ENCODE measurements at regions not wholly inside any gene's neighbourhood (a gene's known extent, or its start where the extent isn't known, plus 50 kb on each side); places are given as distances from the start of the nearest gene placed in this dataset.

DNA sequence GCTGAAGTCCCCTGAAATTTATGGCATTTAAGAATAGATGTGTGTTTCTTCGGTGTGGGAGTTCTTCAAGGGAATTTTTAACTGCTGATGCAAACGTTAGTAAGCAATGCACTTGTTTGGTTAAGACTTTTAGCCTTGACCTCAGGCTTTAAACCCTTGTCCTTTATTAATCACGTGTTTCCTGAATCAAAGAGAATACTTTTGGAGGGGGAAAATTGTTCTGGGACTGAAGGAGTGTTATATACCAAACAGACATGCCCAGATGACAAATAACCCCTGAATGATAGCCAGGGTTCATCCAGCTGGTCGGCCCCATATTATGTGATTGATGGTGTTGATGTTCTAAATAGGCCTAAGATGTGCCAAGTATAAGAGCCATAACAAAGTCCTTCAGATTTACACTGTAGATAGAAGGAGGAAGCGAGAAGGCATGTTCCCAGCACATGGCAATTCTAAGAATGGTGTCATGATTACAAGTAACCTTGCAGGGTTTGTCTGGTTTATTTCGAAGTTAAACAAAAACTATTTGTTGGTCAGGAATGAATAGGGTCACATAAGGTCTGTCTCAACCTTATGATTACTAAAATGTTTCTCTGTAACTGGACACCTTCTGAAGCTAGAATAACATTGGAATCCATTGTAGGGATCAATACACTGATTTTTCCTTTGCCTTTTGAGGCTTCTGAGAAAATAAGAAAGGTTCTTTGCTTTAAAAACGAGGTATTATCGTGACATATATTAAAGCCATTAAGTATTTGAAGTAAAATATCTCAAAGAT lies 124.2 kb upstream of the SEM1 start:
- Histone ChIP-seq H3K27ac (no peak overlapping the region), H3K27me3 (no peaks in the 10 kb centered on the region), H3K36me3 (no peaks in the 10 kb centered on the region), H3K9me3 (no peaks in the 10 kb centered on the region), H3K4me3 (no peak overlapping the region), H3K4me1 (peaks cover 0 to 14% (median 3%) of the 10 kb centered on the region in 4 donors)
- TF ChIP-seq EP300 (IDR thresholded peaks at IDR 0.05) (no peak), POLR2A (IDR thresholded peaks at IDR 0.05) (no peak)
- TF ChIP-seq, protein P1, sequence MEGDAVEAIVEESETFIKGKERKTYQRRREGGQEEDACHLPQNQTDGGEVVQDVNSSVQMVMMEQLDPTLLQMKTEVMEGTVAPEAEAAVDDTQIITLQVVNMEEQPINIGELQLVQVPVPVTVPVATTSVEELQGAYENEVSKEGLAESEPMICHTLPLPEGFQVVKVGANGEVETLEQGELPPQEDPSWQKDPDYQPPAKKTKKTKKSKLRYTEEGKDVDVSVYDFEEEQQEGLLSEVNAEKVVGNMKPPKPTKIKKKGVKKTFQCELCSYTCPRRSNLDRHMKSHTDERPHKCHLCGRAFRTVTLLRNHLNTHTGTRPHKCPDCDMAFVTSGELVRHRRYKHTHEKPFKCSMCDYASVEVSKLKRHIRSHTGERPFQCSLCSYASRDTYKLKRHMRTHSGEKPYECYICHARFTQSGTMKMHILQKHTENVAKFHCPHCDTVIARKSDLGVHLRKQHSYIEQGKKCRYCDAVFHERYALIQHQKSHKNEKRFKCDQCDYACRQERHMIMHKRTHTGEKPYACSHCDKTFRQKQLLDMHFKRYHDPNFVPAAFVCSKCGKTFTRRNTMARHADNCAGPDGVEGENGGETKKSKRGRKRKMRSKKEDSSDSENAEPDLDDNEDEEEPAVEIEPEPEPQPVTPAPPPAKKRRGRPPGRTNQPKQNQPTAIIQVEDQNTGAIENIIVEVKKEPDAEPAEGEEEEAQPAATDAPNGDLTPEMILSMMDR (IDR thresholded peaks at IDR 0.05): no peak
- WGBS, 2 donors: 33 to 41% methylated on average over 8 of the region's 8 CpGs
- no peak for DNase-seq (ENCODE audit: low spot score in 2 of 2)

DNA sequence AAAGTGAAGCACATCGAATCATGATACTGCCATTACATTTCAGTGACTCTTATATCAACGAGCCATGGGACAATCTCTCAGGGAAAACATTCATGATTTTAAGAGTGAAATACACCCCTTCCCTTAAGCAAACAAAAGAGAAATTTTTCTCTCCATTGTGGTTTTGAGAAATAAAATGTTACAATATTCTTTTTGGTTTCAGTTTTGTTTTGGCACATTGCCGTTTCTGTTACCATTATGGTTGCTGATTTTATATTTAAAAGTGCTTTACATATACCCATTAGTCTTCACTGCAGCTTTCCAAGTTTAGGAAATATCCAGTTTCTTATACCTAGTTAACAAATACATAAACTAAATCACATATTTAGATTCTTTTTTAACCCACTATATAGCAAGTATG lies 126.8 kb upstream of the SEM1 start:
- no peak for DNase-seq (ENCODE audit: low spot score in 2 of 2)
- Histone ChIP-seq H3K27ac (no peak overlapping the region), H3K36me3 (no peaks in the 10 kb centered on the region), H3K9me3 (no peaks in the 10 kb centered on the region), H3K27me3 (no peaks in the 10 kb centered on the region), H3K4me1 (peaks cover 0 to 14% (median 3%) of the 10 kb centered on the region in 4 donors), H3K4me3 (no peak overlapping the region)
- WGBS, 2 donors: 63 to 68% methylated on average over 3 of the region's 3 CpGs
- TF ChIP-seq EP300 (IDR thresholded peaks at IDR 0.05): no peak
- no peak for TF ChIP-seq POLR2A (IDR thresholded peaks at IDR 0.05)
- TF ChIP-seq, protein P1 (IDR thresholded peaks at IDR 0.05): no peak

DNA sequence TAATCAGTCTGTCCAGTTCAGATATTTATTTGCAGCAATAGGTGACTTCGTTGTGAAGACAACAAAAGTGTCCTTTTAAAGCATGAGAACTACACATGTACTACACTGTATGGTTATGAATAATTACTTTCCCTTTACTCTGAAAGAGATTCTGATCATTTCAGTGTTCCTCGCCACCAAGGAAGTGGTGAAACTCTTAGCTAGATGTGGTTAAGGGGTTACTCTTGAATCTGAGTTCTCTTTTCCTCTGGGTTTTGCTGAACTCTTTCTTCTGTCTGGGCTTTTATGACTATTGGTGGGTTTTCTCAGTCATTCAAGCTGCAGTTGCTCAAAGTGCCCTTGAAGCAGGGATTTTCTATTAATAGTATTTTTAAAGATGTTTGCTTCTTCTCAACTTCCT lies 127.9 kb upstream of the SEM1 start:
- H3K9me3 ChIP-seq: no peaks in the 10 kb centered on the region
- H3K27me3 ChIP-seq: no peaks in the 10 kb centered on the region
- H3K27ac ChIP-seq: peak overlapping the region in 1 of 4 donors; percentile 4
- no peak for DNase-seq (ENCODE audit: low spot score in 2 of 2)
- 53 to 55% methylated on average over 2 of the region's 2 CpGs for WGBS, 2 donors
- H3K4me1 ChIP-seq: peaks cover 0 to 11% (median 3%) of the 10 kb centered on the region in 4 donors
- no peak for TF ChIP-seq POLR2A (IDR thresholded peaks at IDR 0.05)
- TF ChIP-seq, protein P1 (IDR thresholded peaks at IDR 0.05): no peak
- no peak for TF ChIP-seq EP300 (IDR thresholded peaks at IDR 0.05)
- H3K36me3 ChIP-seq: no peaks in the 10 kb centered on the region
- no peak overlapping the region for H3K4me3 ChIP-seq

DNA sequence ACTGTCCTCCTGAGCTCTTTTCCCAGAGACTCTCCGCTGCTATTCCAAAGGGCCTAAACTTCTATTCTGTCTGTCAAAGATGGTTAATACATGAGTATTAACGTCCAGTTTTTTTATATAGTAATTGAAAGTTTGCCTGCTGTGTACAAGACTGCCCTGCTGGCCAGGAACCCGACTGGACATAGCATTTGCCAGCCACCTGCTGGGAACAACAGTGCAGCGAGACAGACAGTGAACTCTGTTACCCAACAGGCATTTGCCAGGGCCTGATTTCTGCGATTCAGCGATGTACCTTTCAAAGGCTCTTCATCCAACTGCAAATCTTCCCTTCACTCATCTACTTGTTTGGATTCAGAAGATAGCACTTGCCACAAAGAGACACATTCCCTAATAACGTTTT lies 128.8 kb upstream of the SEM1 start:
- no peak for DNase-seq (ENCODE audit: low spot score in 2 of 2)
- Histone ChIP-seq H3K9me3 (no peaks in the 10 kb centered on the region), H3K36me3 (no peaks in the 10 kb centered on the region), H3K27ac (no peak overlapping the region), H3K27me3 (no peaks in the 10 kb centered on the region), H3K4me3 (no peak overlapping the region), H3K4me1 (peaks cover 0 to 9% (median 3%) of the 10 kb centered on the region in 4 donors)
- WGBS, 2 donors: 71 to 75% methylated on average over 7 of the region's 7 CpGs
- TF ChIP-seq EP300 (IDR thresholded peaks at IDR 0.05) (no peak), POLR2A (IDR thresholded peaks at IDR 0.05) (no peak)
- TF ChIP-seq, protein P1 (IDR thresholded peaks at IDR 0.05): no peak

DNA sequence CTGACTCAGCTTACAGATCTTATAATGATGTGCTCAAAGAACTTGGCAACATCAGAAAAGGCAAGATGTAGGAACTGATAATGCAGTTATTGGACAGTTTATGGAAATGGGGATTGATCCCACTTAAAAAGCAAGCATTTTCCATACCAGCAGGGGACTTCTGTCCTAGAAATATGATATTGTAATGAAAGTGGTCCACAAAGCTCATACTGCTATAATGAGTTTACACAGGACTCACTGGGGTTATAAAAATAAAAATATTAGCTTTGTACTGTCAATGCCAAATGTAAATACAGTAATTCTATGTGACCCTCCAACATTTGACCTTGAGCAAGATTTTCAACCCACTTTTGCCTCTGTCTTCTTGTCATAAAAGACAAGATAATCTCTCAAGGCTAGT lies 145.5 kb upstream of the SEM1 start:
- TF ChIP-seq, protein P1 (IDR thresholded peaks at IDR 0.05): no peak
- no peak for TF ChIP-seq POLR2A (IDR thresholded peaks at IDR 0.05)
- no peak for TF ChIP-seq EP300 (IDR thresholded peaks at IDR 0.05)
- peaks cover 0 to 5% (median 0%) of the 10 kb centered on the region in 4 donors for H3K4me1 ChIP-seq
- no peak overlapping the region for H3K27ac ChIP-seq
- no peaks in the 10 kb centered on the region for H3K27me3 ChIP-seq
- no peak for DNase-seq (ENCODE audit: low spot score in 2 of 2)
- H3K36me3 ChIP-seq: no peaks in the 10 kb centered on the region
- no peaks in the 10 kb centered on the region for H3K9me3 ChIP-seq
- H3K4me3 ChIP-seq: no peak overlapping the region
